Vagina (tissue), 2 donors: ENCODE measurements at regions not wholly inside any gene's neighbourhood (a gene's known extent, or its start where the extent isn't known, plus 50 kb on each side); places are given as distances from the start of the nearest gene placed in this dataset.

Source experiments
- DNase-seq, 2 donors: peaks; one replicate each; pipeline ENCODE4 v3.0.0-alpha.2; 2017; ENCODE audit errors: extremely low spot score in 2 of 2
- H3K27ac ChIP-seq: fragments of 200-600 bp; sonication (generic); one replicate; pipeline ENCODE4 v1.5.1; 2019
- H3K27me3 ChIP-seq: fragments of 200-600 bp; sonication (generic); one replicate; pipeline ENCODE4 v1.5.1; 2019
- H3K36me3 ChIP-seq, 2 donors: fragments of 200-600 bp; sonication (generic); one replicate each; pipeline ENCODE4 v1.5.1; 2017 to 2019
- H3K4me1 ChIP-seq: fragments of 200-600 bp; sonication (generic); one replicate; pipeline ENCODE4 v1.5.1; 2019
- H3K4me3 ChIP-seq, 2 donors: fragments of 200-600 bp; sonication (generic); 1 replicate in 1 of 2; 2 replicates in 1 of 2; pipeline ENCODE4 v1.5.1; 2016 to 2019
- H3K9me3 ChIP-seq: fragments of 200-600 bp; sonication (generic); one replicate; pipeline ENCODE4 v1.5.1; 2019
- CTCF ChIP-seq, 3 experiments: fragments of 450-650 bp in 2 of 3; fragments of 200-600 bp in 1 of 3; sonication (generic) in 1 of 3; IDR thresholded peaks; one replicate each; pipeline ENCODE4 v1.5.1; 2017 to 2019; ENCODE audit warnings: antibody characterized with exemption in 3 of 3, mild to moderate bottlenecking in 2 of 3, moderate library complexity in 2 of 3
- POLR2A ChIP-seq, 2 donors: fragments of 450-650 bp; IDR thresholded peaks; one replicate each; pipeline ENCODE4 v1.6.1; 2017; ENCODE audit warnings: antibody characterized with exemption in 2 of 2, mild to moderate bottlenecking in 2 of 2, moderate library complexity in 2 of 2
- POLR2AphosphoS5 ChIP-seq, 2 donors: sonication (generic); formaldehyde crosslinking; IDR thresholded peaks; one replicate each; pipeline ENCODE4 v1.9.0; 2017; ENCODE audit warnings: antibody characterized with exemption in 2 of 2, mild to moderate bottlenecking in 2 of 2, low read depth in 1 of 2; ENCODE audit not compliant: insufficient read depth in 1 of 2
- intact Hi-C: fragments of 100-400 bp; cut with DNase I; formaldehyde crosslinking; loops from one replicate; pipeline ENCODE4 v1.15.1; 2023

- Histone ChIP-seq H3K36me3 (no peaks in the 10 kb centered on the region), H3K27ac (no peak overlapping the region), H3K9me3 (no peaks in the 10 kb centered on the region), H3K27me3 (no peaks in the 10 kb centered on the region), H3K4me3 (no peak overlapping the region), H3K4me1 (no peaks in the 10 kb centered on the region)
- intact Hi-C loops: no loop called here
- no peak for TF ChIP-seq CTCF (IDR thresholded peaks at IDR 0.05)
- no peak for TF ChIP-seq POLR2A (IDR thresholded peaks at IDR 0.05)
- no peak for TF ChIP-seq POLR2AphosphoS5 (IDR thresholded peaks at IDR 0.05; ENCODE audit: insufficient read depth in 1 of 2, low read depth in 1 of 2)
- no peak for DNase-seq
These were observed 514.6 kb upstream of the ZEB2 start for GRCh38 chr2:145034511-145034910.

- Histone ChIP-seq H3K27me3 (no peaks in the 10 kb centered on the region), H3K4me3 (no peak overlapping the region), H3K9me3 (no peaks in the 10 kb centered on the region), H3K36me3 (no peaks in the 10 kb centered on the region), H3K4me1 (no peaks in the 10 kb centered on the region), H3K27ac (no peak overlapping the region)
- intact Hi-C loops: no loop called here
- TF ChIP-seq POLR2A (IDR thresholded peaks at IDR 0.05) (no peak), CTCF (IDR thresholded peaks at IDR 0.05) (no peak), POLR2AphosphoS5 (IDR thresholded peaks at IDR 0.05; ENCODE audit: insufficient read depth in 1 of 2, low read depth in 1 of 2) (no peak)
- no peak for DNase-seq
These were observed 513.5 kb upstream of the ZEB2 start for GRCh38 chr2:145033438-145033837.

- no peak overlapping the region for H3K27ac ChIP-seq
- no peak overlapping the region for H3K4me3 ChIP-seq
- intact Hi-C loops: no loop called here
- H3K27me3 ChIP-seq: no peaks in the 10 kb centered on the region
- DNase-seq: no peak
- TF ChIP-seq CTCF (IDR thresholded peaks at IDR 0.05) (no peak), POLR2AphosphoS5 (IDR thresholded peaks at IDR 0.05; ENCODE audit: insufficient read depth in 1 of 2, low read depth in 1 of 2) (no peak), POLR2A (IDR thresholded peaks at IDR 0.05) (no peak)
- no peaks in the 10 kb centered on the region for H3K9me3 ChIP-seq
- H3K4me1 ChIP-seq: no peaks in the 10 kb centered on the region
- no peaks in the 10 kb centered on the region for H3K36me3 ChIP-seq
These were observed 512.9 kb upstream of the ZEB2 start for GRCh38 chr2:145032791-145033190.

- Histone ChIP-seq H3K4me3 (no peak overlapping the region), H3K36me3 (no peaks in the 10 kb centered on the region), H3K27me3 (no peaks in the 10 kb centered on the region), H3K9me3 (no peaks in the 10 kb centered on the region), H3K27ac (no peak overlapping the region), H3K4me1 (no peaks in the 10 kb centered on the region)
- TF ChIP-seq POLR2AphosphoS5 (IDR thresholded peaks at IDR 0.05; ENCODE audit: insufficient read depth in 1 of 2, low read depth in 1 of 2): no peak
- no peak for TF ChIP-seq POLR2A (IDR thresholded peaks at IDR 0.05)
- no peak for TF ChIP-seq CTCF (IDR thresholded peaks at IDR 0.05)
- intact Hi-C loops: no loop called here
- DNase-seq: no peak
These were observed 510.0 kb upstream of the ZEB2 start for GRCh38 chr2:145029873-145030272.

- intact Hi-C loops: no loop called here
- Histone ChIP-seq H3K27ac (peak overlapping the region; percentile 33), H3K4me1 (no peaks in the 10 kb centered on the region), H3K27me3 (no peaks in the 10 kb centered on the region), H3K4me3 (no peak overlapping the region), H3K36me3 (no peaks in the 10 kb centered on the region), H3K9me3 (no peaks in the 10 kb centered on the region)
- no peak for DNase-seq
- TF ChIP-seq POLR2AphosphoS5 (IDR thresholded peaks at IDR 0.05; ENCODE audit: insufficient read depth in 1 of 2, low read depth in 1 of 2) (no peak), POLR2A (IDR thresholded peaks at IDR 0.05) (no peak)
These were observed 509.2 kb upstream of the ZEB2 start for GRCh38 chr2:145029081-145029480.
